Skeletal muscle tissue (tissue), 3 donors: ENCODE measurements at regions not wholly inside any gene's neighbourhood (a gene's known extent, or its start where the extent isn't known, plus 50 kb on each side); places are given as distances from the start of the nearest gene placed in this dataset.

Experiments used
- H3K27ac ChIP-seq: one replicate; pipeline ENCODE4 v1.7.0; 2013; ENCODE audit warnings: mild to moderate bottlenecking, low read depth, low read length, inconsistent platforms
- H3K27me3 ChIP-seq, 3 donors: one replicate each; pipeline ENCODE4 v1.7.0; 2013; ENCODE audit warnings: low read length in 3 of 3; ENCODE audit not compliant: control insufficient read depth in 3 of 3, insufficient read depth in 3 of 3
- H3K36me3 ChIP-seq, 3 donors: one replicate each; pipeline ENCODE4 v1.7.0; 2013; ENCODE audit warnings: low read length in 3 of 3; ENCODE audit not compliant: control insufficient read depth in 3 of 3, insufficient read depth in 3 of 3
- H3K4me1 ChIP-seq, 3 donors: one replicate each; pipeline ENCODE4 v1.7.0; 2013; ENCODE audit warnings: low read length in 3 of 3, mild to moderate bottlenecking in 3 of 3; ENCODE audit not compliant: control insufficient read depth in 3 of 3, insufficient read depth in 3 of 3
- H3K4me3 ChIP-seq, 3 donors: one replicate each; pipeline ENCODE4 v1.7.0; 2013; ENCODE audit warnings: low read length in 3 of 3
- H3K9ac ChIP-seq, 3 donors: one replicate each; pipeline ENCODE4 v1.7.0; 2013; ENCODE audit warnings: low read length in 3 of 3, mild to moderate bottlenecking in 3 of 3, moderate library complexity in 2 of 3, low read depth in 1 of 3
- H3K9me3 ChIP-seq, 3 donors: one replicate each; pipeline ENCODE4 v1.7.0; 2013; ENCODE audit warnings: low read length in 3 of 3; ENCODE audit not compliant: control insufficient read depth in 3 of 3
- donor health status: Osteomylitis.

DNA sequence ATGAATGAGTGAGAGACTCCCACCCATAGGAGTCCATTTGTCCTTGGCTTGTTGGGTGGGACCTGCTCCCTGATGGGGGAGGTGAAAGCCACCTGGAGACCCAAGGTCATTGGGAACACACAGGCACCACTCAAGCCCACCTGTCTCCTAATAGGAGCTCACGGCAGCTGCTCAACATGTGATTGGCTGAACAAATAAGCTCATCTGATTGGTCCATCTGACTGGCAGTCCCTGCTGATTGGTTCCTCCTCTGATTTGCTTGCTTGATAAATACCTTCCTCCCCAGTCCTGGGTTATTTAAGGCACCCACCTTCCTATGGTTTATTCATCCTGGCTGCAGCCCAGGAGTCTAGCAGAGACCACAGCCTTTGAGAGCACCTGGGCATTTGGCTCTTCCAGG is 502.9 kb downstream of the PTPRU start:
- Histone ChIP-seq H3K4me1 (no peaks in the 10 kb centered on the region), H3K4me3 (no peak overlapping the region), H3K27me3 (peaks cover 12 to 39% (median 22%) of the 10 kb centered on the region in 3 donors)

DNA sequence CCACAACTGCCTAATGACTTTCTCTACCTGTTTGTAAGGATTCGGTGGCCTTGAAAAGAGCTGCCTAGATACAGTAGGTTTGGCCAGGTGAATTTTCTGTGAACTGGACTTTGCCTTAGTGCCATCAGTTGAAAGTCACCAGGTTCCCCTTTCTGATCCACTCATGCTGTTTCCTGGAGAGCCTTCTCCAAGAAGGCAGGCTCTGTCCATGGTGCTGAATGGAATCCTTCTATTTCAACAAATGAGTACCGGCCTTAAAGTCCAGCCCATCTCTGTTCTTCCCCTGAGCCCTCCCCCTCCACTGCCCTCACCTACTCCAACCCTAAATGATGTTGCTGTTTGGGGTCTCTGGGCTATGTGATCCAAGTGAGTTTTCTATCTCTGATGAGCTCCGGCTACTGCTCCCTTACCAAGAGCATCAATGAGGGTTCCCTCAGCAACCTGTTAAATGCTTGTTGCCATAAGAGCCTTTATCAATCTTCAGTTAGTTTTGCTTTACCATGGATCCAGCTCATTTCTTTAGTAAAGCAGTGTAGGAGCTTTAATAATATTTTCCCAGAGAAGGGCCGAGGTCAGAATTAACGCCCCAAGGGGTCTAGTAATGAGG is 500.4 kb downstream of the PTPRU start:
- Histone ChIP-seq H3K9me3 (no peaks in the 10 kb centered on the region), H3K27me3 (peaks cover 12 to 39% (median 22%) of the 10 kb centered on the region in 3 donors), H3K27ac (no peak overlapping the region), H3K9ac (no peak overlapping the region), H3K4me3 (no peak overlapping the region), H3K36me3 (no peaks in the 10 kb centered on the region), H3K4me1 (peaks cover 0 to 5% (median 0%) of the 10 kb centered on the region in 3 donors)

More for the DNA sequence above, 502.9 kb downstream of the PTPRU start:
- Histone ChIP-seq H3K9me3 (no peaks in the 10 kb centered on the region), H3K36me3 (no peaks in the 10 kb centered on the region), H3K9ac (no peak overlapping the region), H3K27ac (no peak overlapping the region)

DNA sequence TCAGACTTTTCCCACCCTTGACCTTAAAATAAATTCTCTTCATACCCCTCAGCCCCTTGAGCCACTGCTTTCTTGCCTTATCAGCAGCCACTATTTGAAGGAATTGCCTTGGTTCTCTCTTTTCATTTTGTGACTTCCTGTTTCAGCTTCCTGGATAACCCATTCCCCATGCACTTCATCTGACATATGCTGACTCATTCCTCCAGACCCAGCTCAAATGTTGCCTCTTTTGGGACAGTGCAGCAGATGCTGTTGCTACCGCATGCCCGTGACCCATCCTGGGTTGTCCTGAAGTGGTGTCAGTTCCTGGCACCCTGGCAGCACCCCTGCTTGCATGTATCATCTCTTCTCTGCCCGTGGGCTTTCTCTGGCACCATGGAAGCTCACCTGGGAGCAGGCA is 496.1 kb downstream of the PTPRU start:
- no peak overlapping the region for H3K27ac ChIP-seq
- peaks cover 0 to 5% (median 0%) of the 10 kb centered on the region in 3 donors for H3K4me1 ChIP-seq
- H3K4me3 ChIP-seq = no peak overlapping the region
- no peaks in the 10 kb centered on the region for H3K9me3 ChIP-seq
- no peaks in the 10 kb centered on the region for H3K36me3 ChIP-seq
- H3K9ac ChIP-seq = no peak overlapping the region
- H3K27me3 ChIP-seq = peaks cover 0 to 19% (median 10%) of the 10 kb centered on the region in 3 donors

DNA sequence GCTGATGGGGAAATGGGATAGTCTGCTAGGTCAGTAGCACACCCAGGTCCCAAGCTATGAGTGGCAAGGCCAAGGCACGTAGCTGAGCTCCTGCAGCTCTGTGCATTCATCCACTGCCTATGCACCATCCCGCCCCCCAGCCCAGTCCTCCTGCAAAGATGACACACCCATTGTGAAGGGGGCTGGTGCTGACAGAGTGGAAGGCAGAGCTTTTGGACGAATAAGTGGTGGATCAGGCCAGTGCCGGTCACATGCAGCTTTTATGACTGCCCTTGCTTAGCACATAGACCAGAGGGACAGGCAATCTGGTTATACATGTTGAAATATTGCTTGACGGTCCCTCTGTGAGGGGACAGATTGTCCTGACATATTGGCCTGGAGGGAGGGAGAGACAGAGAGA is 494.3 kb downstream of the PTPRU start:
- H3K27ac ChIP-seq = no peak overlapping the region
- no peak overlapping the region for H3K9ac ChIP-seq
- H3K27me3 ChIP-seq = peaks cover 0 to 22% (median 14%) of the 10 kb centered on the region in 3 donors
- H3K4me1 ChIP-seq = peaks cover 0 to 5% (median 0%) of the 10 kb centered on the region in 3 donors
- H3K36me3 ChIP-seq = no peaks in the 10 kb centered on the region
- no peak overlapping the region for H3K4me3 ChIP-seq
- no peaks in the 10 kb centered on the region for H3K9me3 ChIP-seq

DNA sequence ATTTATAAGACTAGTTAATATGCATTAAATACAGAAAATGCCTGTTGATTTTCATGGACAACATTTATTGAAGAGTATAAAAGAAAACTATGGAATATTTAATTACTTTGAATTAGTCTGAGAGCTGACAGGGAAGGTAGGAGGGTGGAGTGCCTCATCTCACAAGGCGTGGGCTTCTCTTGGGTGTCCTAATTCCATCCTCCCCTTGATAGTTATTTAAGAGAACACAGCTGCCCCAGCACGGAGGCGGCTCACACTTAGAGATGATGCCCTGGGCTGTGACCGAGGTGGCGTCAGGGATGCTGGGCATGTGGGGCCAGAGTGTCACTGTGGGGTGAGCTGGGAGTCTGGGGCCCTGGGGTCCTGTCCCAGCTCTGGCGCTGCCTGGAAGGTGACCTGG is 493.0 kb downstream of the PTPRU start:
- no peak overlapping the region for H3K27ac ChIP-seq
- H3K9ac ChIP-seq = no peak overlapping the region

DNA sequence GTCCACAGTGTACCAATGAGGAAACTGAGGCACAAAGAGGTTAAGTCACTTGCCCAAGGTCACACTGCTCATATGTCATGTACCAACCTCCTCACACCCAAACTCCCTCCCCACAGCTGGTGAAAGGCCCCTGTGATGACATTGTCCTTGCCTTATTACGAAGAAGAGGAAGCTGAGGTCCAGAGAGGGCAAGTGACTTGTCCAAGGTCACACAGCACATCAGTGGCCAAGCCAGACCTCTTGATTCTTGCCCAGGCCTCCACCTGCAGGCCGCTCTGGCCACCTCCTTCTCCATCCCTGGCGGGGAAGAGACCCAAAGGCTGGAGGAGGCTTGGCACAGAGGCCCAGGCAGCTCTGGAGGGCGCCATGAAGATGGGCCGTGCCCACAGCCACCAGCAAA is 492.4 kb downstream of the PTPRU start:
- peaks cover 0 to 5% (median 0%) of the 10 kb centered on the region in 3 donors for H3K4me1 ChIP-seq

More for the DNA sequence above, 493.0 kb downstream of the PTPRU start:
- Histone ChIP-seq H3K9me3 (no peaks in the 10 kb centered on the region), H3K36me3 (no peaks in the 10 kb centered on the region), H3K4me3 (no peak overlapping the region), H3K4me1 (peaks cover 0 to 5% (median 0%) of the 10 kb centered on the region in 3 donors), H3K27me3 (peaks cover 0 to 22% (median 14%) of the 10 kb centered on the region in 3 donors)

DNA sequence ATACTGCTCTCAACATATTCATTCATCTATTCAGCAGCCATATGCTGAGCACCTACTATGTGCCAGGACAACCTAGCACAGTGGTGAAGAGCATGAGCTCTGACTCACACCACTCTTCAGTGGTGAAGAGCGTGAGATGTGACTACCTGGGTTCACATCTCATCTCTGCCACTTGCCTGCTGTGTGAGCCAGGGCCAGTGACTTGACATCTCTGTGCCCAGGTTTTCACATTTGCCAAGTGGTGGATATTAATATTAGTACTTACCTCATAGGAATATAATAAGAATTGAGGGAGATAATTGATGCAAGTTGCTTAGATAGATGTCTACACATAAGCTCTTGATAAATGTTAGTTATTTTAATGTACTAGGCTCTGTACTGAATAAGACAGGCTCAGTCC is 488.9 kb downstream of the PTPRU start:
- Histone ChIP-seq H3K27me3 (peaks cover 0 to 10% (median 6%) of the 10 kb centered on the region in 3 donors), H3K9me3 (peaks cover 6 to 16% (median 8%) of the 10 kb centered on the region in 3 donors), H3K27ac (no peak overlapping the region)

More for the DNA sequence above, 492.4 kb downstream of the PTPRU start:
- peaks cover 0 to under 1% (median 0%) of the 10 kb centered on the region in 3 donors for H3K9me3 ChIP-seq
- H3K36me3 ChIP-seq = no peaks in the 10 kb centered on the region
- no peak overlapping the region for H3K9ac ChIP-seq
- peaks cover 0 to 22% (median 11%) of the 10 kb centered on the region in 3 donors for H3K27me3 ChIP-seq
- H3K4me3 ChIP-seq = no peak overlapping the region
- no peak overlapping the region for H3K27ac ChIP-seq

DNA sequence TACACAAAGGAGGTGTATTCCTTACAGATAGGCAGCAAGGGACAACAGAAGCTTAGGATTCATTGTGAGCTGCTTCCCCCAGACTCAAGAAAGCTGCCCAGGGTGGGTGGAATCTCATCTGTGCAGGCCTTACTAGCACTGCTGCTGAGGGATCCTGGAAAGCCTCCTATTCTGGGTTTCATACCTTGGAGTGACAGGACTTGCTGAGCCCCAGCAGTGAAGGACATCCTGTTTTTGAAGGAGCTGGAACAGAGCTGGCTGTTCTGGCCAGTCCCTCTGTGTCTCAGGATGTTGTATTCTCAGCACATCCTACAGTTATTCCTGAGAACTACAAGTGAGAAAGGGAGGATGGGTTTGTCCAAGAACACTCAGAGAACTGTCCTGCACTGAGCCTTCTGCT is 486.3 kb downstream of the PTPRU start:
- H3K27me3 ChIP-seq = peaks cover 0 to 11% (median 9%) of the 10 kb centered on the region in 3 donors
- no peaks in the 10 kb centered on the region for H3K36me3 ChIP-seq
- no peak overlapping the region for H3K9ac ChIP-seq
- no peaks in the 10 kb centered on the region for H3K4me1 ChIP-seq
- no peak overlapping the region for H3K27ac ChIP-seq
- peaks cover 6 to 16% (median 8%) of the 10 kb centered on the region in 3 donors for H3K9me3 ChIP-seq
- H3K4me3 ChIP-seq = no peak overlapping the region

More for the DNA sequence above, 488.9 kb downstream of the PTPRU start:
- Histone ChIP-seq H3K9ac (no peak overlapping the region), H3K4me3 (no peak overlapping the region), H3K36me3 (no peaks in the 10 kb centered on the region), H3K4me1 (no peaks in the 10 kb centered on the region)

DNA sequence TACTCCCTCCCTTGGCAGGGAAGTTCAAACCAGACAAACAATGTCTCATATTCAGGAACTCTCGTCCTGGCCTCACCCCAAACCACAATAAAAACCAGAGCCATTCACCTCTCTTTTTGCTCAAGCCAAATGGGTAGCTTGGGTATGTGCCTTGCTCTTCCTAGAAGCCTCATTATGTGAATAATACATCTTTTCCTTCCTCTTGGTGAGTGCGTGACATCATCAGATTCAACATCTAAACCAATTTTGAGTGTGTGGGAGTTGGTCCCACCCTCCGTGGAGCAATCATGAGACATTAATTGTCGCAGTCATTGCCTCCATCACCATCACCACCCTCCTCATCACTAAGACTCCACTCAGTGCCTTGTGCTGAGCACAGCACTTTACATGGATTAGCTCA is 482.9 kb downstream of the PTPRU start:
- Histone ChIP-seq H3K27ac (no peak overlapping the region), H3K36me3 (no peaks in the 10 kb centered on the region), H3K27me3 (peaks cover 0 to 5% (median 3%) of the 10 kb centered on the region in 3 donors), H3K4me3 (no peak overlapping the region), H3K9me3 (peaks cover 6 to 16% (median 8%) of the 10 kb centered on the region in 3 donors), H3K4me1 (no peaks in the 10 kb centered on the region), H3K9ac (no peak overlapping the region)

DNA sequence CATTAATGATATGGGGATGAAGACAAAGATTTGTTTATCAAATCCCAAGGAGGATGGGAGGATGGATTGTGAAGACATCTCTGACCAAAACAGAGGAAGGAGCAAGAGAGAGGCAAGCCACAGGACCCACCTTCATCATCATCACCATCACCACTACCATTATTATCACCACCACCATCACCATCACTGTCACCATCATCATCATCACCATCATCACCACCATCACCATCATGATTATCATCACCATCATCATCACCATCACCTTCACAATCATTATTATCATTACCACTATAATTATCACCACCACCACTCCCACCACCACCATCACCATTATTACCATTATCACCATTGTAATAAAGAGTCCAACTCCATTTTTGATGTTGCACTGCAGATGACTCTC is 482.5 kb downstream of the PTPRU start:
- no peaks in the 10 kb centered on the region for H3K4me1 ChIP-seq
- H3K9ac ChIP-seq = no peak overlapping the region
- H3K36me3 ChIP-seq = no peaks in the 10 kb centered on the region
- peaks cover 0 to 5% (median 3%) of the 10 kb centered on the region in 3 donors for H3K27me3 ChIP-seq
- H3K9me3 ChIP-seq = peaks cover 6 to 16% (median 8%) of the 10 kb centered on the region in 3 donors
- no peak overlapping the region for H3K4me3 ChIP-seq
- no peak overlapping the region for H3K27ac ChIP-seq
